GM18502 (cell line): ENCODE measurements at regions not wholly inside any gene's neighbourhood (a gene's known extent, or its start where the extent isn't known, plus 50 kb on each side); places are given as distances from the start of the nearest gene placed in this dataset.
A peak's percentile ranks its signal among the peaks of the same experiment; 100 is the strongest.
"Not testable (repeated sequence)": the region's sequence is repeated elsewhere in the genome, so short reads cannot be mapped to it uniquely, and the experiment has no call there.

Source experiments
- ATAC-seq: cut with Tn5 transposase; IDR thresholded peaks from one replicate; pipeline ENCODE4 v1.9.1; 2021; ENCODE audit warnings: mild to moderate bottlenecking; ENCODE audit not compliant: unreplicated experiment, poor library complexity

- no peak for ATAC-seq
Observed at GRCh38 chr1:222020553-222020952, 278.7 kb upstream of the DUSP10 start.

GRCh38 chr1:222019029-222019428 lies 277.1 kb upstream of the DUSP10 start:
- no peak for ATAC-seq

- no peak for ATAC-seq
Observed at GRCh38 chr1:222018041-222018440, 276.2 kb upstream of the DUSP10 start.

- no peak for ATAC-seq
Observed at GRCh38 chr1:222015686-222016085, 273.8 kb upstream of the DUSP10 start.

- no peak for ATAC-seq
Observed at GRCh38 chr1:222014001-222014400, 272.1 kb upstream of the DUSP10 start.

- no peak for ATAC-seq
Observed at GRCh38 chr1:222012816-222013215, 270.9 kb upstream of the DUSP10 start.

GRCh38 chr1:222010306-222010705 lies 268.4 kb upstream of the DUSP10 start:
- ATAC-seq = no peak

GRCh38 chr1:222009105-222009730 lies 267.3 kb upstream of the DUSP10 start:
- ATAC-seq = peak; percentile 69

- ATAC-seq = no peak
Observed at GRCh38 chr1:222006715-222007114, 264.8 kb upstream of the DUSP10 start.

GRCh38 chr1:222004784-222005183 lies 262.9 kb upstream of the DUSP10 start:
- no peak for ATAC-seq

- ATAC-seq = no peak
Observed at GRCh38 chr1:222004034-222004433, 262.1 kb upstream of the DUSP10 start.

- ATAC-seq = no peak
Observed at GRCh38 chr1:222002503-222002902, 260.6 kb upstream of the DUSP10 start.

- no peak for ATAC-seq
Observed at GRCh38 chr1:222000131-222000530, 258.2 kb upstream of the DUSP10 start.

- ATAC-seq = no peak
Observed at GRCh38 chr1:221998781-221999180, 256.9 kb upstream of the DUSP10 start.

- no peak for ATAC-seq
Observed at GRCh38 chr1:221998186-221998612, 256.3 kb upstream of the DUSP10 start.

- ATAC-seq = not testable (repeated sequence)
Observed at GRCh38 chr1:221997012-221997411, 255.1 kb upstream of the DUSP10 start.

GRCh38 chr1:221994939-221995338 lies 253.1 kb upstream of the DUSP10 start:
- ATAC-seq = no peak

- peak; percentile 79 for ATAC-seq
Observed at GRCh38 chr1:221994274-221994698, 252.4 kb upstream of the DUSP10 start.

GRCh38 chr1:221993444-221993948 lies 251.6 kb upstream of the DUSP10 start:
- ATAC-seq = no peak

- ATAC-seq = no peak
Observed at GRCh38 chr1:221992427-221992826, 250.5 kb upstream of the DUSP10 start.

GRCh38 chr1:221991221-221991620 lies 249.3 kb upstream of the DUSP10 start:
- no peak for ATAC-seq

- ATAC-seq = no peak
Observed at GRCh38 chr1:221989741-221990140, 247.9 kb upstream of the DUSP10 start.
